ENCODE measurements at regions not wholly inside any gene's neighbourhood (a gene's known extent, or its start where the extent isn't known, plus 50 kb on each side); places are given as distances from the start of the nearest gene placed in this dataset.

DNA sequence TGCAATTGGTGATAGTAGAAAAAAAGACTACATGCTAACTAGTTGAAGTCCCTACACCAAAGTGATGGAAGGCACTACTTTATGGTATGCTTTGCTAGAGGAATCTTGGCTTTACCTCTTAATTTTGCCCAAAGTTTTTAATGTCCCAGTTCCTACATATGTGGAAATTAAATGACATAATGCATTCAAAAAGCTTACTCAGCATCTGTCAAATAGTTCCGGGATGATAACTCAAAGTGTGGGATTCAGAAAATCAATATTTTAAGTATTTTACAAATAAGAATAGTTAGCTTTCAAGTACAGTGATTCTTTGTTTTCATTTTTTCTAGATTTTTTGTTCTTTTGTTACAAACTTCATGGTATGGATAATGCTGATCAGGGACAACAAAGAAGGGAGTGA is 211.6 kb downstream of the PCDH20 start:
- TF ChIP-seq CTCF (IDR thresholded peaks at IDR 0.05; ENCODE audit: poor library complexity) (no peak), EZH2 (IDR thresholded peaks at IDR 0.05; ENCODE audit: borderline replicate concordance) (no peak), EZH2phosphoT487 (IDR thresholded peaks at IDR 0.05; ENCODE audit: low read depth, severe bottlenecking, unreplicated experiment) (no peak)

All from hepatocyte (in vitro differentiated cells).